ENCODE measurements at regions not wholly inside any gene's neighbourhood (a gene's known extent, or its start where the extent isn't known, plus 50 kb on each side); places are given as distances from the start of the nearest gene placed in this dataset.

DNA sequence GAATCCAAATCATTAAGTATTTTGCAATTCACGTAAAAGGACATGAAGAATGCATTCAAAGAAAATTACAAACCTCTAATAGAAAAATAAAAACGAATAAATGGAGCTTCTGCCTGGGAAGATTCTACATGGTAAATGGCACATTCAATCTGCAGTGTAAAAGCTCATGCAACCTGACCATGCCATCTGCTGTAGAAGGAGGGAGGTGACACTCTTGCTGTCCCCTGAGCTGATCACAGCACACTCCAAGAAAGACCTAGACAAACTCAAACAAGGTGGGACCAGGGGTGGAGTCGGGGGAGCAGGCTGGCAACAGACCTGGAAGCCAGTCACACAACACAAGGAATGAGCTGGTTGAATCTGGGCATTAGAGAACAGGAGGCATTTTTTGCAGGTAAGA is 101.8 kb downstream of the BDH1 start:
- no peak for FAIRE-seq
- Histone ChIP-seq H3K27ac (ENCODE audit: control insufficient read depth, insufficient read depth) (no peak overlapping the region), H3K4me3 (no peak overlapping the region), H3K9me3 (replicated peaks; ENCODE audit: control insufficient read depth, insufficient read depth, low read length) (no peaks in the 10 kb centered on the region), H2AFZ (ENCODE audit: control insufficient read depth, low read depth, low read length) (no peak overlapping the region), H3K27me3 (replicated peaks in 1 of 2; ENCODE audit: control insufficient read depth in 2 of 2, insufficient read depth in 2 of 2, low read length in 1 of 2) (no peaks in the 10 kb centered on the region), H3K36me3 (ENCODE audit: control insufficient read depth in 2 of 2, insufficient read depth in 2 of 2, low read length in 1 of 2) (no peaks in the 10 kb centered on the region), H3K9ac (ENCODE audit: control insufficient read depth, insufficient read depth, low read length) (no peak overlapping the region), H4K20me1 (ENCODE audit: control insufficient read depth, insufficient read depth) (no peaks in the 10 kb centered on the region), H3K4me1 (ENCODE audit: control insufficient read depth, insufficient read depth, low read length) (no peaks in the 10 kb centered on the region), H3K79me2 (ENCODE audit: control insufficient read depth, insufficient read depth, low read length) (no peaks in the 10 kb centered on the region), H3K4me2 (ENCODE audit: control insufficient read depth, insufficient read depth) (no peak overlapping the region)
- intact Hi-C loops (cut with micrococcal nuclease; ENCODE audit: unreplicated experiment): loop anchor here (2.0 to 10.0 kb wide), 3 partner anchors 59 to 229 kb away; partner anchors contain the start of gene DLG1
- TF ChIP-seq SMC3 (IDR thresholded peaks at IDR 0.05; ENCODE audit: borderline replicate concordance, low read length) (peak; percentile 83; the same call in 1 of the 2 replicates), YY1 (IDR thresholded peaks at IDR 0.05; ENCODE audit: low read depth, low read length) (peak; percentile 40; the same call in 1 of the 2 replicates), CTCF (IDR thresholded peaks at IDR 0.05 in 2 of 3, conservative IDR thresholded peaks at IDR 0.05 in 1 of 3; ENCODE audit: control insufficient read depth in 2 of 3, extremely low read depth in 1 of 3, insufficient read depth in 1 of 3, low read depth in 3 of 3, low read length in 3 of 3) (peak; percentile 59 to 74 (median 59); a peak in 5 of 6 replicates), RCOR1 (conservative IDR thresholded peaks at IDR 0.05; ENCODE audit: low read depth, low read length) (no peak), RAD21 (IDR thresholded peaks at IDR 0.05; ENCODE audit: insufficient read depth, low read depth, low read length) (peak; percentile 91)
- RAD21 ChIA-PET (ENCODE audit: unreplicated experiment): interaction anchor here (0.8 to 2.2 kb wide), 13 partner anchors 48 to 230 kb away, joined by 3 to 54 read pairs (median 5); no protein-coding TSS in a partner anchor
- SMC1A ChIA-PET (ENCODE audit: uncharacterized antibody, unreplicated experiment): interaction anchor here (0.7 to 2.9 kb wide), 19 partner anchors 11 to 250 kb away, joined by 3 to 52 read pairs (median 4); no protein-coding TSS in a partner anchor
- DNase-seq (ENCODE audit: low read depth, low spot score): no peak
- 43% methylated on average over 3 of the region's 3 CpGs for WGBS (ENCODE audit: insufficient coverage, insufficient replicate concordance, low lambda C conversion rate, missing lambda C conversion rate)
- CTCF ChIA-PET: interaction anchor here (0.5 to 4.9 kb wide), 24 partner anchors 9 to 450 kb away, joined by 3 to 98 read pairs (median 4); no protein-coding TSS in a partner anchor
- peak; percentile 71 for ATAC-seq
- no TSS peak for BruUV-seq (replicated peaks)
- POLR2A ChIA-PET: interaction anchor here (0.5 to 1.1 kb wide), 2 partner anchors 40 to 197 kb away, joined by 3 to 4 read pairs; no protein-coding TSS in a partner anchor
- in situ Hi-C loops (cut with MboI): loop anchor here (5.0 kb wide), 1 partner anchor 192 kb away; no protein-coding TSS in a partner anchor

All from GM12878 (cell line).